Fibroblast of the conjunctiva (primary cell): ENCODE measurements at regions not wholly inside any gene's neighbourhood (a gene's known extent, or its start where the extent isn't known, plus 50 kb on each side); places are given as distances from the start of the nearest gene placed in this dataset.

Source experiments
- DNase-seq: peaks from one replicate; pipeline ENCODE4 v3.0.0-alpha.2; 2010; ENCODE audit warnings: low read depth

DNA sequence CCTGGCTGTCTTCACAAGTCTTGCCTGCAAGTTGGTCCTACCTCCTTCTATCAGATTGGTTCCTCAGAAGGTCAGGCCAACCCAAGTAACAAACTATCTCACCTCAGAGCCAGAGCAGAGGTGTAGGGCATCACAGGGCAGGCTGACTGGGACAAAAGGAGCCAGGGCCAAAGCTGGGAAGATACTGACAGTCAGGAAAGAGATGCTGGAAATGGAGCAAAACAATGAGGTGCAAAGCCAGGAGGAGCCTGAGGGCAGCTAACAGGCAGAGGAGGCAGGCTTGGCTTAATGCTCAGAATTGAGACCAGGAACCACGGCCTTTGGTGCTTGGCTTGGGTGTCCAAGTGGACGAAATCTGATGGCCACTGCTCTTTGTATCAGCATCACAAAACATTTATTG lies 68.4 kb upstream of the PNMA1 start:
- no peak for DNase-seq

DNA sequence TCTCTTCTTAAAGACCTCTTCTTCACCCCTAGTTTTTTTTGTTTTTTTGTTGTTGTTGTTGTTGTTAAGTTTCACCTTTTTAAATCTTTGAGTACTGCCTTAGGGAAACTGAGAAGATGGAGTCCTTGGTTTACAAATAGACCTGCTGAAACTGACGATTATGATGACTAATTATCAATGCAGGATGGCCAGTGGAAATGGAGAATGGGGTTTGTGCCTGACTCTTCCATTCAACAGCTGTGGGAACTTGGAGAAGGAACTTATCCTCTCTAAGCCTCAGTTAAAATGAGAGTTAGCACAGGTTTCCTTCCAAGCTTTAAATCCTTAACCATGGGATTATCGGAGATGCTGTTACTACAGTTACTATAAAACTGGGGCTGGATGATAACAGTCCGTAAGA lies 66.7 kb upstream of the PNMA1 start:
- DNase-seq, result no peak

DNA sequence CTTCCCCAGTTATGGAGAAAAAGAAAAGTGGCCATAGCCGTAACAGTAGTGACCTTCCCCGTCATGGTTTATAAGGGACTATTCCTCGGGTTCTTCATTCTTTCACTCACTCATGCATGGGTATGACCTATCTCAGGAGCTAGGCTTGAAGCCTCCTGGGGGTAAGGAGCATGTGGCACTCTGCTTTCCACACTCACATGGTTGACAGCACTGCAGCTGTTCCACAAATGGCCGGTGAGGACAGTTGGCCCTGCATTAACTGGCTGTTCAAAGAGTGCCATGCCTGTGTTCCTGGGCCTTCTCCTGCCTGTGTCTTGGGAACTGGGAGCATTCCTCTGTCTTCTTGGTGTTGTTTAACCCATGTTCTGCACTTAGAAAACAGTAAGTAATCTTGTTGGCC lies 66.2 kb upstream of the PNMA1 start:
- no peak for DNase-seq

DNA sequence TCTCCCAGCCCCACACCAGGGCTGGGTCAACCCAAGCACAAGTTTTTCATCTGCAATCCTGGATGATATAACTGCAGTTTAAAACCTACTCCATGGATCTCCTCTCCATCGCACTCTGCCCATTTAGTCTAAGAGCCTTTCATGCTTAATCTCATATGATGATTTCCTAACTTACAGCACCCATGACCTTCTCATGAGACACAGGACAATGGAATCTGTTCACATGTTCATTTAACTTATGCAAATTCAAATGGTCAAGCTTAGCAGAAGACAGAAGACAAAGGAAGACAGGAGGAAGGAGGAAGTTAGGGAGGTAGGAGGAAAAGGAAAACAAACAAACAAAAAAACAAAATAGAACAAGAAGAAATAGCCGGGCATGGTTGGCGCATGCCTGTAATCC lies 64.6 kb upstream of the PNMA1 start:
- no peak for DNase-seq

- no peak for DNase-seq
Observed at GRCh38 chr14:73777420-73777819, 63.2 kb upstream of the PNMA1 start.

DNA sequence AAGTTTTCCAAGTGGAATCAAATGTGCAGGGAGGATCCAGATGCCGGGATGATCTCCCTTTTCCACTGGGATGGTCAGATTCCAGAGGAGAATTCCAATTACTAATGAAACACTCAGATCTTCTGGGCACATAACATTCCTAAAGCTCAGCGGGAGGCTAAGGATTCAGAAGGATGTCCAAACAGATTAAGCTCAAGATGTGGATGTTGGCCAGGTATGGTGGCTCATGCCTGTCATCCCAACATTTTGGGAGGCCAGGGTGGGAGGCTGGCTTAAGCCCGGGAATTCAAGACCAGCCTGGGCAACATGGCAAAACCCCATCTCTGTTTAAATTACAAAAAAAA lies 62.0 kb upstream of the PNMA1 start:
- DNase-seq, result no peak

GRCh38 chr14:73775339-73776193 lies 61.4 kb upstream of the PNMA1 start:
- no peak for DNase-seq

DNA sequence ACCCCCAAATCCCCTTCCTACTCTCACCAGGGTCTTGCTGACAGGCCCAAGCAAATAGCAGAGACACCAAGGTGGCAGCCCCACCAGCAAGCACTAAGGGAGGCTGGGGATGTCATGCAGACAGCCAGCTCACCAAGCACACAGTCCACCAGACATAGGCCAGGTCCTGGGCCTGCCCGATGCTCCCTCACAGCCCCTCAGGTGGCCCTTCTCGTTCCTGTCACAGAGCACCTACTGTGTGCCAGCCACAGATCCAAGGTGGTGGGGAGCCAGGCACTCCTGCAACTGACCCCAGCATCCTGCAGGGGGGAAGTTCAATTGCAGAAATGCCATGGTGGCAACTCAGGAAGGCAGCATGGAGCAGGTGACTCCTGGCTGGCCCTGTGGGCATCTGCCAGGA lies 60.5 kb upstream of the PNMA1 start:
- no peak for DNase-seq

GRCh38 chr14:73774241-73774570 lies 60.0 kb upstream of the PNMA1 start:
- DNase-seq, result no peak

DNA sequence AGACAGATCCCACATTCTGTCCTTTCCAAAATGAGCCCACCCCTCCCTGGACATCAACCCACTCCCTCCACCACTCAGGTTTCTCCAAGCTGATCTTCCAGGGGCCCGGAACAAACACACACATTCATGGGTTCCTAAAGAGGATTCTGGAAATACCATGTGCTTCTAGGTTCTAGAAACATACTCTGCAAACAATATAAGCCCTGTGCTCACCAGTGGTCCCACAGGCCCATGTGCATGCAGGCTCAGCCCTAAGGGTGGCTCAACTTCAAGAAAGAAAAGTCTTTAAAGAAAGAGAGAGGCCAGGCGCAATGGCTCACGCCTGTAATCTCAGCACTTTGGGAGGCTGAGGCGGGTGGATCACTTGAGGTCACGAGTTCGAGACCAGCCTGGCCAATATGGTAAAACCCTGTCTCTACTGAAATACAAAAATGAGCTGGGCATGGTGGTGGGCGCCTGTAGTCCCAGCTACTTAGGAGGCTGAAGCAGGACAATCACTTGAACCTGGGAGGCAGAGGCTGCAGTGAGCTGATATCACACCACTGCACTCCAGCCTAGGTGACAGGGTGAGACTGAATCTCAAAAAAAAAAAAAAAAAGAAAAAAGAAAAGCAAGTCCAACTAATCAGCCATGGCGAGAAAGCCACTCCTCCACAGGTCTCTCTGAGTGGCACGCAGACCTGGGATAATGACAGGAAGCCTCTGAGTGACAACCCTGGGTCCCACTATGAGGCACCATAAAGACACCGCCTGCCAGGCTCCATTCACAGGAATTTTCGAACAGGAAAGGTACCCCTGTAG lies 59.5 kb upstream of the PNMA1 start:
- DNase-seq, result no peak

DNA sequence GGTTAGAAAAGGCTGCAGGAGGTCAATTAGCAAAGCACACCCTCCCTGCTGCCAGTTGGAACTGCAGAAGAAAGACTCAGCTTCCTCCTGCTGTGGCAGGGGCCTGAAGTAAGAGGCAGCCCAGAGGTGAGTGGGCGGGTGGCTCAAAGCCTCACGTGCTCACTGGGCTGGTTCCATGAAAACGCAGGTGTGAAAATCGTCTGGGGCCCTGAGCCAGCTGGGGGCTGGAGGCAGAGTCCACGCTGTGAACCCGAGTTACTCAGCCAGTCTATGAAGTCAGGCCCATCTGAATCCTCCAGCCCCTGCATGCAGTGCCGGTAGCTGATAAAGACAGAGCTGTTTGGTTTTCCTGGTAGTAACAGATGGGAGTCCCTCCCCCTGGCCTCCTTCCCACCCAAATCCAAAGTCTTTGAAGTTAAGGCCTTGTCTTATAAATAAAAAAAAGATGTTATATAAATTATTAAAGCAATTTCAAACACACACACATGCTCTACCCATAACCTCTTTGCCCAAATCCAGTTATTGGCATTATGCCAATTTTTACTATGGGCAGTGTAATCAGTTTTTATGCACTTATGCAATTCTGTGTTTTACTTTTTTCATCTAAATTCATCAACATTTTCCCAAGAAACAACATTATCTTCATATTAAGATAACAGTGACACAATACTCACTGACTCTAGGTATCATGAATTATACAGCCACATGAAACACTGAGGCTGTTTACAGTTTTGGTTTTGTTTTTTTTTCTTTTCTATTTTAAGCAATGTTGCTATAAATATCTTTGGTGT lies 57.9 kb upstream of the PNMA1 start:
- no peak for DNase-seq

GRCh38 chr14:73770977-73771847 lies 57.0 kb upstream of the PNMA1 start:
- DNase-seq, result no peak

- no peak for DNase-seq
Observed at GRCh38 chr14:73768107-73768506, 53.9 kb upstream of the PNMA1 start.

DNA sequence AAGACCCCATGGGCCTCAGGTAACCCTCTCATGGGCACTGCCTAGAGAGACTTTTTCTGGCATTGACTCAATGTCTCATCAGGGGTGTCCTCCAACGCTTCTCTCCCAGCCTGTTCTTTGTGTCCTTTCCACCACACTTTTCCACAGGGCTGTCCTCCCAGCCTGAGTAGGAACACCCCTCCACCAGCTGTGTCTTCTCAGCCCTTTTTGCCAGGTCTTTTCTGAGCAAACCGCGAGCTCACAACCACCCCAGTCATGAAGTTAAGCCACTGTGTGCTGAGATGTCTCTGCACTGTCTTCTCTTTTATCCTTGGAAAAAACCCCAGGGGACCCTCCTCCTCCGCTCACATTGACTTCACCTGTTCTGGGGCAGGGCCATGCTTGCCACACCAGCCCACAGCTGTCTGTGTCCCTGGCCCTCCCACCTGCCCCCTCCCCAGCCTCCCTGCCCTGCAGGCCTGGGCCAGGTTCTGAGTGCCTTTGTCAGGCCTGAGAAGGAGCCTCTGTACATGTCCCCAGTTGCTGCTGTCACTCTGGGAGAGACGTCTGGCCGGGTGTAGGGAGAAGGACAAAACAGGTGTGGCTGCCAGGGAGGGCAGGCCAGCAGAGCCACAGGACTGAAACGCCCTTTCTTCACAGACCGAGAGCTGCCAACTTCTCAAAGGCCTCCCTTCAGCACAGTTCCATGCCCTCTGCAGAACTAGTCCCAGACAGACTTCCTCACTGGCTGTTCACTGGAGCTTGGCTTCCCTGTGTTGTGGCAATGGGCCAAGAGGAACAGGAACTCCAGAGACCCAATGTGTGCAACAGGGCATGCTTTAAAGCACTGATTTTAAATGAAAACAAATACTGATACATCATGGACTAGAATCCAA lies 50.5 kb upstream of the PNMA1 start:
- DNase-seq, result no peak
